ENCODE measurements at regions not wholly inside any gene's neighbourhood (a gene's known extent, or its start where the extent isn't known, plus 50 kb on each side); places are given as distances from the start of the nearest gene placed in this dataset.

- TF ChIP-seq CTCF (conservative IDR thresholded peaks at IDR 0.05; ENCODE audit: low read length) (no peak), EZH2phosphoT487 (IDR thresholded peaks at IDR 0.05; ENCODE audit: borderline replicate concordance, low read depth, low read length) (no peak)
These were observed 108.7 kb downstream of the PLCE1 start for GRCh38 chr10:94102436-94102835.
